ENCODE measurements at regions not wholly inside any gene's neighbourhood (a gene's known extent, or its start where the extent isn't known, plus 50 kb on each side); places are given as distances from the start of the nearest gene placed in this dataset.

GRCh38 chr7:1367501-1368183 is 91.6 kb downstream of the MICALL2 start:
- no peak for ATAC-seq (ENCODE audit: low FRiP score in 2 of 2)
- Histone ChIP-seq H3K4me1 (peaks cover 3 to 9% (median 6%) of the 10 kb centered on the region in 4 donors), H3K9me3 (peaks cover 0 to 27% (median 0%) of the 10 kb centered on the region in 4 donors), H3K27ac (no peak overlapping the region), H3K27me3 (peaks cover 0 to 35% (median 20%) of the 10 kb centered on the region in 4 donors), H3K4me3 (no peak overlapping the region), H3K36me3 (no peaks in the 10 kb centered on the region)
- WGBS, 2 donors: 47% methylated on average over 22 of the region's 22 CpGs
- TF ChIP-seq EP300 (IDR thresholded peaks at IDR 0.05) (no peak), POLR2A (IDR thresholded peaks at IDR 0.05) (no peak), POLR2AphosphoS5 (IDR thresholded peaks at IDR 0.05) (no peak)
- TF ChIP-seq, protein P1, sequence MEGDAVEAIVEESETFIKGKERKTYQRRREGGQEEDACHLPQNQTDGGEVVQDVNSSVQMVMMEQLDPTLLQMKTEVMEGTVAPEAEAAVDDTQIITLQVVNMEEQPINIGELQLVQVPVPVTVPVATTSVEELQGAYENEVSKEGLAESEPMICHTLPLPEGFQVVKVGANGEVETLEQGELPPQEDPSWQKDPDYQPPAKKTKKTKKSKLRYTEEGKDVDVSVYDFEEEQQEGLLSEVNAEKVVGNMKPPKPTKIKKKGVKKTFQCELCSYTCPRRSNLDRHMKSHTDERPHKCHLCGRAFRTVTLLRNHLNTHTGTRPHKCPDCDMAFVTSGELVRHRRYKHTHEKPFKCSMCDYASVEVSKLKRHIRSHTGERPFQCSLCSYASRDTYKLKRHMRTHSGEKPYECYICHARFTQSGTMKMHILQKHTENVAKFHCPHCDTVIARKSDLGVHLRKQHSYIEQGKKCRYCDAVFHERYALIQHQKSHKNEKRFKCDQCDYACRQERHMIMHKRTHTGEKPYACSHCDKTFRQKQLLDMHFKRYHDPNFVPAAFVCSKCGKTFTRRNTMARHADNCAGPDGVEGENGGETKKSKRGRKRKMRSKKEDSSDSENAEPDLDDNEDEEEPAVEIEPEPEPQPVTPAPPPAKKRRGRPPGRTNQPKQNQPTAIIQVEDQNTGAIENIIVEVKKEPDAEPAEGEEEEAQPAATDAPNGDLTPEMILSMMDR (IDR thresholded peaks at IDR 0.05): no peak
- peak in 1 of 2 donors; percentile 50 for DNase-seq

DNA sequence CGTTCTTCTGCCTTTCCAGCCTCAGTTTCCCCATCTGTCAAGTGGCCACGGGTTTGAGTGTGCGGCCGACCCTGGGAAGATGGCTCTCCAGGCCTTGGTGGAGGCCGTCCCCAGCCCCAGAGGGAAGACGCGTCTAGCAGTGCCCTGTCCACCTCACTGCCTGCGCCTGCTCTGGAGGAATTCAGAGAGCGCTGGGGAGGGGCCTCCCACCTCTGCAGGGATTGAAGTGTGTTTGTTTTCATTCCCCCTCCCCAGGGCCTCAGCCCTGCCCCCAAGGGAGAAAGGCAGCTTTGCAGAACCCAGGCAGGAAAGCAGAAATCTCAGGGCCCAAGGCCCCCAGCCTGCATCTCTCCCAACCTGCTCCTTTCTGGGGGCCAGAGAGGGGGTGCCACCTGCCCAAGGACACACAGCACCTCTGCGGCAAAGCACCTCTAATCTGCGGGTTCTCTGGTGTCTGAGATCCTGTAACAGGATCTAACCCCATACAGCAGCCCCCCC is 91.0 kb downstream of the MICALL2 start:
- Histone ChIP-seq H3K36me3 (no peaks in the 10 kb centered on the region), H3K27me3 (peaks cover 0 to 35% (median 20%) of the 10 kb centered on the region in 4 donors), H3K9me3 (peaks cover 0 to 27% (median 0%) of the 10 kb centered on the region in 4 donors), H3K4me3 (no peak overlapping the region), H3K4me1 (peaks cover 3 to 9% (median 6%) of the 10 kb centered on the region in 4 donors), H3K27ac (no peak overlapping the region)
- DNase-seq (no peak), ATAC-seq (ENCODE audit: low FRiP score in 2 of 2) (no peak)
- TF ChIP-seq EP300 (IDR thresholded peaks at IDR 0.05): no peak
- TF ChIP-seq, protein P1 (IDR thresholded peaks at IDR 0.05): no peak
- TF ChIP-seq POLR2A (IDR thresholded peaks at IDR 0.05): no peak
- TF ChIP-seq POLR2AphosphoS5 (IDR thresholded peaks at IDR 0.05): no peak
- 21% methylated on average over 9 of the region's 11 CpGs; no CpG with 5 or more reads in 1 of the 2 donors for WGBS, 2 donors

DNA sequence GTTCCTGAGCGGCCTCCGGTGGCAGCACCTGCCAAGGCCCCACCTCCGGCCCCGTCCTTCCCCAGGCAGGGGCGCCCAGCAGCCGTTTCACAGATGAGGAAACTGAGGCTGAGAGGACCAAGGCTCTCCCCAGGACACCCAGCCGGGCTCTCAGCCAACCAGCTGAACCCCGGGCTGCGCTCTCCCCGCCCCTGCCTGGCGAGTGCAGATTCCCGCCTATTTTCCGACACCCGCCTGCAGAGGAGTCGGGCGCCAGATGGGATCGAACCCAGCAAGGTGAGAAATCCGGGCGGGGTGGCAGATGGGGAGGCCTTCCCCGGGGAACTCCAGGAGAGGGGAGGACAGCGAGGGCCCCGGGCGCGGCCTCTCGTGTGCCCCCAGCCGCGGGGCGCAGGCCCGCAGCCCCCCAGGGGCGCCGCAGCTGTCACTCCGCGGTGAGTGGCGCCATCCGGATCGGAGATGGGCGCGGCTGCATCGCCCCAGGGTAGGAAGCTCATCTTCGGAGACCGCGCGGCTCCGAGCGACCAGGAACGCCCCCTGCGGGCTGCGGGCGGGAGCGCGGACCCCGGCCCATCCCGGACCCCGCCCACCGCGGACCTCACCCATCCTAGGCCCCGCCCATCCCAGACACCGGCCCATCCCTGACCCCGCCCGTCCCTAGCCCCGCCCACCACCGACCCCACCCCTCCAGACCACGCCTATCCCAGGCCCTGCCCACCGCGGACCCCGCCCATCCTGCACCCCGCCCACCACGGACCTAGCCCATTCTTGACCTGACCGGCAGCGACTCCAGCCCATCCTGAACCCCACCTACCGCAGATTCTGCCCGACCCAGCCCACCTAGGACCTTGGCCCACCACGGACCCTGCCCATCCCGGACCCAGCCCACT is 90.3 kb downstream of the MICALL2 start:
- Histone ChIP-seq H3K4me3 (no peak overlapping the region), H3K9me3 (peaks cover 0 to 22% (median 0%) of the 10 kb centered on the region in 4 donors), H3K36me3 (no peaks in the 10 kb centered on the region), H3K27ac (no peak overlapping the region), H3K4me1 (peaks cover 3 to 9% (median 6%) of the 10 kb centered on the region in 4 donors), H3K27me3 (peaks cover 0 to 35% (median 20%) of the 10 kb centered on the region in 4 donors)
- DNase-seq (peak in 1 of 2 donors; percentile 72), ATAC-seq (ENCODE audit: low FRiP score in 2 of 2) (no peak)
- TF ChIP-seq POLR2AphosphoS5 (IDR thresholded peaks at IDR 0.05): no peak
- no peak for TF ChIP-seq EP300 (IDR thresholded peaks at IDR 0.05)
- TF ChIP-seq, protein P1 (IDR thresholded peaks at IDR 0.05): no peak
- TF ChIP-seq POLR2A (IDR thresholded peaks at IDR 0.05): no peak
- 5 to 8% methylated on average over 16 to 48 of the region's 74 CpGs for WGBS, 2 donors

- H3K36me3 ChIP-seq: no peaks in the 10 kb centered on the region
- ATAC-seq (ENCODE audit: low FRiP score in 2 of 2) (no peak), DNase-seq (peak in 1 of 2 donors; percentile 38)
- 26 to 36% methylated on average over 10 to 14 of the region's 14 CpGs for WGBS, 2 donors
- no peak for TF ChIP-seq POLR2AphosphoS5 (IDR thresholded peaks at IDR 0.05)
- TF ChIP-seq POLR2A (IDR thresholded peaks at IDR 0.05): no peak
- TF ChIP-seq, protein P1 (IDR thresholded peaks at IDR 0.05): no peak
- no peak for TF ChIP-seq EP300 (IDR thresholded peaks at IDR 0.05)
- no peak overlapping the region for H3K4me3 ChIP-seq
- peaks cover 0 to 35% (median 20%) of the 10 kb centered on the region in 4 donors for H3K27me3 ChIP-seq
- peaks cover 0 to 11% (median 0%) of the 10 kb centered on the region in 4 donors for H3K9me3 ChIP-seq
- H3K27ac ChIP-seq: no peak overlapping the region
- peaks cover 3 to 9% (median 6%) of the 10 kb centered on the region in 4 donors for H3K4me1 ChIP-seq
Measured at GRCh38 chr7:1369916-1370657, 89.2 kb downstream of the MICALL2 start.
